Breast epithelium (tissue), 3 donors: ENCODE measurements at regions not wholly inside any gene's neighbourhood (a gene's known extent, or its start where the extent isn't known, plus 50 kb on each side); places are given as distances from the start of the nearest gene placed in this dataset.

Experiments used
- CTCF ChIP-seq, 3 donors: fragments of 450-650 bp; IDR thresholded peaks; one replicate each; pipeline ENCODE4 v1.5.1; 2016 to 2017; ENCODE audit warnings: antibody characterized with exemption in 3 of 3, mild to moderate bottlenecking in 3 of 3, moderate library complexity in 3 of 3
- POLR2A ChIP-seq: fragments of 450-650 bp; IDR thresholded peaks from one replicate; pipeline ENCODE4 v1.6.1; 2016; ENCODE audit warnings: antibody characterized with exemption, mild to moderate bottlenecking, moderate library complexity

- TF ChIP-seq CTCF (IDR thresholded peaks at IDR 0.05) (no peak), POLR2A (no peak)
These were observed 336.7 kb downstream of the ADGRD1 start for GRCh38 chr12:131290255-131290959.
